Lung (tissue), 11 donors: ENCODE measurements at regions not wholly inside any gene's neighbourhood (a gene's known extent, or its start where the extent isn't known, plus 50 kb on each side); places are given as distances from the start of the nearest gene placed in this dataset.
"Not testable (repeated sequence)": the region's sequence is repeated elsewhere in the genome, so short reads cannot be mapped to it uniquely, and the experiment has no call there.

Experiments used
- ATAC-seq: fragments of 200-7000 bp; cut with Tn5 transposase; one replicate; pipeline ENCODE4 v1.9.1; 2020; ENCODE audit warnings: moderate number of reproducible peaks; ENCODE audit not compliant: insufficient read depth, low FRiP score
- DNase-seq, 3 donors: peaks; one replicate each; pipeline ENCODE4 v3.0.0-alpha.2; 2013 to 2017
- H3K27ac ChIP-seq, 2 donors: one replicate each; pipeline ENCODE4 v1.5.1; 2013; ENCODE audit warnings: mild to moderate bottlenecking in 2 of 2, moderate library complexity in 2 of 2, control low read depth in 1 of 2, inconsistent platforms in 1 of 2, low read depth in 1 of 2, low read length in 1 of 2
- H3K27me3 ChIP-seq, 3 donors: one replicate each; pipeline ENCODE4 v1.5.1; 2013; ENCODE audit warnings: low read length in 2 of 3; ENCODE audit not compliant: control insufficient read depth in 3 of 3, insufficient read depth in 3 of 3
- H3K36me3 ChIP-seq, 4 donors: one replicate each; pipeline ENCODE4 v1.5.1; 2013; ENCODE audit warnings: low read length in 4 of 4, mild to moderate bottlenecking in 1 of 4, moderate library complexity in 1 of 4; ENCODE audit not compliant: control insufficient read depth in 4 of 4, insufficient read depth in 4 of 4
- H3K4me1 ChIP-seq, 5 donors: one replicate each; pipeline ENCODE4 v1.5.1; 2013; ENCODE audit warnings: low read length in 5 of 5, mild to moderate bottlenecking in 2 of 5, moderate library complexity in 1 of 5; ENCODE audit not compliant: control insufficient read depth in 5 of 5, insufficient read depth in 5 of 5
- H3K4me3 ChIP-seq: one replicate; pipeline ENCODE4 v1.5.1; 2013; ENCODE audit warnings: mild to moderate bottlenecking, control low read depth, moderate library complexity
- H3K9ac ChIP-seq, 2 donors: one replicate each; pipeline ENCODE4 v1.5.1; 2013; ENCODE audit warnings: low read length in 2 of 2, control low read depth in 1 of 2; ENCODE audit not compliant: insufficient read depth in 1 of 2
- H3K9me3 ChIP-seq, 4 donors: one replicate each; pipeline ENCODE4 v1.5.1; 2013; ENCODE audit warnings: low read length in 3 of 4, mild to moderate bottlenecking in 1 of 4, moderate library complexity in 1 of 4; ENCODE audit not compliant: control insufficient read depth in 4 of 4, insufficient read depth in 3 of 4
- WGBS, 2 donors: extraction: QIAGEN DNeasy Blood & Tissue Kit; methylation state at CpG; one replicate each; pipeline ENCODE4 v1.1.7; 2013; 5-methylcytosine and 5-hydroxymethylcytosine counted together
- TF ChIP-seq, protein P1 (sequence below): IDR thresholded peaks from 2 replicates; pipeline ENCODE4 v1.5.1; 2012; ENCODE audit warnings: mild to moderate bottlenecking; ENCODE audit errors: control extremely low read depth, extremely low read depth
- donor health status: control.
- donor health status: control.
- donor health status: Bipolar disorder and iron deficiency.
- donor health status: healthy.
- donor health status: DM: yes; HTN: yes; CAD: no.

DNA sequence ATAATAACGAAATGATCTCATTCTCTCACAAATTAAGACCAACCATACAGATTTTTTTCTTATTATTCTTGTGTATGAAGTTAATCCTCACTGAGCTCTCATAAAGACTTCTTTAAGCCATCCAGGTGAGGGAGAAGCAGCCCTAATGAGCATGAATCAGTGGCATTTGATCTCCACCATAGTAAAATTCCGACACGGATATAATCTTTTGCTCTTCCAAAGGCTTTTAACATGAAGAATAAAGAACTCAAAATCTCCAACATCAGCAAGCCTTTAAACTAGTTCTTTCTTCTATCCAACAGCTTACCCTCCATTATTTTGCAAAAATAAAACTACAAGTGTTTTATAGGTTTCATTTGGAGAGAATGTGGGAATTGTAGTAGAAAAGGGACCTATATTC is 714.7 kb upstream of the NEGR1 start:
- TF ChIP-seq, protein P1, sequence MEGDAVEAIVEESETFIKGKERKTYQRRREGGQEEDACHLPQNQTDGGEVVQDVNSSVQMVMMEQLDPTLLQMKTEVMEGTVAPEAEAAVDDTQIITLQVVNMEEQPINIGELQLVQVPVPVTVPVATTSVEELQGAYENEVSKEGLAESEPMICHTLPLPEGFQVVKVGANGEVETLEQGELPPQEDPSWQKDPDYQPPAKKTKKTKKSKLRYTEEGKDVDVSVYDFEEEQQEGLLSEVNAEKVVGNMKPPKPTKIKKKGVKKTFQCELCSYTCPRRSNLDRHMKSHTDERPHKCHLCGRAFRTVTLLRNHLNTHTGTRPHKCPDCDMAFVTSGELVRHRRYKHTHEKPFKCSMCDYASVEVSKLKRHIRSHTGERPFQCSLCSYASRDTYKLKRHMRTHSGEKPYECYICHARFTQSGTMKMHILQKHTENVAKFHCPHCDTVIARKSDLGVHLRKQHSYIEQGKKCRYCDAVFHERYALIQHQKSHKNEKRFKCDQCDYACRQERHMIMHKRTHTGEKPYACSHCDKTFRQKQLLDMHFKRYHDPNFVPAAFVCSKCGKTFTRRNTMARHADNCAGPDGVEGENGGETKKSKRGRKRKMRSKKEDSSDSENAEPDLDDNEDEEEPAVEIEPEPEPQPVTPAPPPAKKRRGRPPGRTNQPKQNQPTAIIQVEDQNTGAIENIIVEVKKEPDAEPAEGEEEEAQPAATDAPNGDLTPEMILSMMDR: no peak
- Histone ChIP-seq H3K4me1 (no peaks in the 10 kb centered on the region), H3K4me3 (no peak overlapping the region), H3K9ac (no peak overlapping the region), H3K36me3 (no peaks in the 10 kb centered on the region), H3K9me3 (no peaks in the 10 kb centered on the region), H3K27ac (no peak overlapping the region), H3K27me3 (no peaks in the 10 kb centered on the region)
- 87 to 88% methylated on average over 3 of the region's 3 CpGs for WGBS, 2 donors
- DNase-seq (no peak), ATAC-seq (no peak)

DNA sequence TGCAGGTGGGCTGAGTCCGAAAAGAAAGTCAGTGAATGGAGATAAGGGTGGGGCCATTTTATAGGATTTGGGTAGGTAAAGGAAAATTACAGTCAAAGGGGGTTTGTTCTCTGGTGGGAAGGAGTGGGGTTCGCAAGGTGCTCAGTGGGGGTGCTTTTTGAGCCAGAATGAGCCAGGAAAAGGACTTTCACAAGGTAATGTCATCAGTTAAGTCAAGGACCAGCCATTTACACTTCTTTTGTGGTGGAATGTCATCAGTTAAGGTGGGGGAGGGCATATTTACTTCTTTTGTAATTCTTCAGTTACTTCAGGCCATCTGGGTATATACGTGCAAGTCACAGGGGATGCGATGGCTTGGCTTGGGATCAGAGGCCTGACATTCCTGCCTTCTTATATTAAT is 705.5 kb upstream of the NEGR1 start:
- ATAC-seq, H3K4me3 ChIP-seq, H3K36me3 ChIP-seq, DNase-seq, H3K4me1 ChIP-seq, H3K9ac ChIP-seq, H3K27me3 ChIP-seq, H3K27ac ChIP-seq, H3K9me3 ChIP-seq: not testable (repeated sequence)
- 82 to 85% methylated on average over 4 of the region's 4 CpGs for WGBS, 2 donors

DNA sequence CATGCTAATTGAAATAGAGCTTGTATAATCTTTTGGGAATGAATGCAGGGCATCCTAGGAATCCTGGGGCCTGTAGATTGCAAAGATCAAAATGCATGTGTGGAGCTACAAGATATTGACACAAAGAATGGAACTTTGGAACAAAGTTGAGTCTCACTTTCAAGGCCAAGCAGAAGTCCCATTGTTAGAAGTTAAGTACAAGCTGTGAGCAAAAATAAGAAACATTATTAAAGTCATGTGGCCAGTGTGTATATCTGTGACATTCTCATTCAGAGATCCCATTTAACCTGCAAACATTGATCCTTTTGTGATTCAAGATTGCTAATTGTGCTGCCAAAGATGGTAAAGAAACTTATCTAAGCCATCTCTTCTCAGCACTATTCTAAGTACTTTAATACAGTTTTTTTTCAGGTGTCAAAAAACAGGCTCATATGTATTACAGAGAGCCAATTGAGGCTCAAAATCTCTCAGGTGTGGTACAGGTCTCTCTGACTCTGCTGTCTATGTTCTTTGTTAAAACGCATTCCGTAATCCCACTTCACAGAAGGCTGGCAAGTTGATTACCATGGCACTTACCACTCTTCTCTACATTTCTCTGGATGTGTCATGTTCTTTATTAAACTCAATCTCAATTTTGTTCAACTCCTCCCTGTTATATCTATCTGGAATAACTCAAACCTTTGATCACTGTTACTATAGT is 704.4 kb upstream of the NEGR1 start:
- H3K4me3 ChIP-seq: no peak overlapping the region
- no peaks in the 10 kb centered on the region for H3K27me3 ChIP-seq
- WGBS, 2 donors: 84 to 89% methylated on average over 2 of the region's 2 CpGs
- H3K9ac ChIP-seq: no peak overlapping the region
- no peaks in the 10 kb centered on the region for H3K36me3 ChIP-seq
- no peak for ATAC-seq
- H3K4me1 ChIP-seq: no peaks in the 10 kb centered on the region
- TF ChIP-seq, protein P1: no peak
- no peaks in the 10 kb centered on the region for H3K9me3 ChIP-seq
- no peak overlapping the region for H3K27ac ChIP-seq
- DNase-seq: no peak

DNA sequence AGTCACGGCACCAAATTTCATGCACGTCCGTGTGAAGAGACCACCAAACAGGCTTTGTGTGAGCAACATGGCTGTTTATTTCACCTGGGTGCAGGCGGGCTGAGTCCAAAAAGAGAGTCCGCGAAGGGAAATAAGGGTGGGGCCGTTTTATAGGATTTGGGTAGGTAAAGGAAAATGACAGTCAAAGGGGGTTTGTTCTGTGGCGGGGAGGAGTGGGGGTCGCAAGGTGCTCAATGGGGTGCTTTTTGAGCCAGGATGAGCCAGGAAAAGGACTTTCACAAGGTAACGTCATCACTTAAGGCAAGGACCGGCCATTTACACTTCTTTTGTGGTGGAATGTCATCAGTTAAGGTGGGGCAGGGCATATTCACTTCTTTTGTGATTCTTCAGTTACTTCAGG is 702.7 kb upstream of the NEGR1 start:
- not testable (repeated sequence) for ATAC-seq, H3K4me1 ChIP-seq, H3K27me3 ChIP-seq, H3K27ac ChIP-seq, H3K9me3 ChIP-seq, DNase-seq, H3K36me3 ChIP-seq, H3K9ac ChIP-seq, H3K4me3 ChIP-seq
- WGBS, 2 donors: 87 to 88% methylated on average over 10 to 11 of the region's 11 CpGs

DNA sequence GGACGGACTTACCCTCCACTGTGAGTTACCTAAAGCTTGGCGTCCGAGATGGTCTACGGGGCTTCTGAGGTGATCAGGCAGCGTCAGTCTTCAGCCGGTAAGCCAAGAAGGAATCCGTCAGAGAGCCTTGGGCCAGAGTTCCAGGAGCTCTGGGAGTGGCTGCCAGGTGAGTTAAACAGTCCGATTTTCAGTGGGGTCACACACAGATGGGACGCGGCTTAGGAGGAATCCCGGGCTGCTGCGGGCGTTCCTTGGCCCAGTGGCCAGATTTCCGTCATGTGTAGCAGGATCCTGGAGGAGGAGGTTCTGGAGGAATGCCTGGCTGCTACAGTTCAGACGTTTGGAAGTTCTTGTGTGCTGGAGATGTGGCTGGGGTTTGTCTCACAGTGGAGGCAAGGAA is 700.7 kb upstream of the NEGR1 start:
- ATAC-seq, H3K27me3 ChIP-seq, H3K4me3 ChIP-seq, H3K27ac ChIP-seq, H3K4me1 ChIP-seq, H3K36me3 ChIP-seq, H3K9ac ChIP-seq, DNase-seq, H3K9me3 ChIP-seq: not testable (repeated sequence)
- 88 to 90% methylated on average over 15 of the region's 15 CpGs for WGBS, 2 donors
